ENCODE measurements at regions not wholly inside any gene's neighbourhood (a gene's known extent, or its start where the extent isn't known, plus 50 kb on each side); places are given as distances from the start of the nearest gene placed in this dataset.

DNA sequence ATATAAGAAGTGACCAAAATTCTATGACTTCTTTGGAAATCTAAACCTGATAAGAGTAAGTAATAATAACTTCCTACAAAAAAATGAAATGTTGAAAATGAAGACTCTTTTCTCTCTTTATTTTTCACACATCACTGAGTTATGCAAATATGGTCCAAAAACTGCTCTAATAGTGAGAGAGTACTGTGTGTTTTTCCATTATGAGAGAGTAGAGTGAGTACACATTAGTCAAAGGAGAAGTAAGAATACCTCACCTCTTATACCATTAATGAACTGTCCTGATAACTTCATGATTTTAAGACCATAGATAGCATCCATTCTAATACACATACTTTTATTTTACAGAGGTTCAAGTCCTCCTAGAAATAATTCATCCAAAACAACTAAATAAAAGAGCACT lies 1310.2 kb downstream of the SI start:
- Histone ChIP-seq H3K4me2 (ENCODE audit: low read length, poor library complexity, severe bottlenecking) (no peak overlapping the region), H3K36me3 (ENCODE audit: control insufficient read depth in 1 of 2, insufficient read depth in 2 of 2, low read depth in 1 of 2, low read length in 2 of 2) (no peaks in the 10 kb centered on the region), H4K91ac (ENCODE audit: low read length) (no peak overlapping the region), H3K27me3 (ENCODE audit: control insufficient read depth in 1 of 2, insufficient read depth in 1 of 2, low read length in 2 of 2) (no peaks in the 10 kb centered on the region), H3K27ac (ENCODE audit: low read length, poor library complexity, severe bottlenecking) (no peak overlapping the region), H3K18ac (ENCODE audit: low read depth in 1 of 2, low read length in 2 of 2) (no peak overlapping the region), H3K9me3 (ENCODE audit: control insufficient read depth, low read length) (peaks cover 6% of the 10 kb centered on the region), H2BK15ac (ENCODE audit: low read depth, poor library complexity, severe bottlenecking) (no peak overlapping the region), H3K4me3 (ENCODE audit: insufficient read depth in 1 of 2, low read depth in 1 of 2, low read length in 2 of 2) (no peak overlapping the region), H3K4ac (ENCODE audit: low read depth in 1 of 2, low read length in 2 of 2) (no peak overlapping the region), H3K23ac (ENCODE audit: low read length in 2 of 2) (no peak overlapping the region), H3K4me1 (ENCODE audit: control insufficient read depth, insufficient read depth, low read depth, low read length) (no peaks in the 10 kb centered on the region), H3K9ac (ENCODE audit: low read length) (no peak overlapping the region), H2AK5ac (ENCODE audit: low read length, severe bottlenecking) (no peak overlapping the region), H3K79me1 (replicated peaks; ENCODE audit: low read length, poor library complexity, severe bottlenecking) (no peaks in the 10 kb centered on the region), H2BK12ac (ENCODE audit: low read length in 2 of 2) (no peak overlapping the region), H2BK5ac (ENCODE audit: low read depth, low read length, poor library complexity, severe bottlenecking) (no peak overlapping the region), H4K8ac (ENCODE audit: low read length) (no peak overlapping the region), H2BK120ac (ENCODE audit: low read depth, low read length) (no peak overlapping the region), H2AFZ (ENCODE audit: low read depth, low read length) (no peak overlapping the region), H3K14ac (ENCODE audit: low read length in 2 of 2) (no peak overlapping the region)
- no peak for DNase-seq

DNA sequence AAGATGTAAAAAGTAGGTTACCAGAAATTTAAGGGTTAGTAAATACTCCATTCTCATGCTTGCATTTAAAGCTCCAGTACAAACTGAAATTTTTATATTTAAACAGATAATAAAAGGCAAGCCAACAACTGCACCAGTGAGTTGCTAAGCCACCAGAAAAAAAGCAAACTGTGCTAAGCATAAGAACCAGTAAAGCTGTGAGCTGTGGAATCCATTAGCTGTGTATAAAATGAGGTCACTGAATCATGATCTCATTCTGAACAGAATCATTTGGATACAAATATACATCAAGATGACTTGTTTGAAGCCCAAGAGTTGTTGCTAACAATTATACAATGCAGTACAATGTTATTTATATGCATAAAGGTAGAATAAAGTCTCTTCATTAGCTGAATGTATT lies 1312.2 kb downstream of the SI start:
- H3K27ac ChIP-seq (ENCODE audit: low read length, poor library complexity, severe bottlenecking), result no peak overlapping the region
- no peaks in the 10 kb centered on the region for H3K4me1 ChIP-seq (ENCODE audit: control insufficient read depth, insufficient read depth, low read depth, low read length)
- H2AFZ ChIP-seq (ENCODE audit: low read depth, low read length), result no peak overlapping the region
- no peaks in the 10 kb centered on the region for H3K79me1 ChIP-seq (replicated peaks; ENCODE audit: low read length, poor library complexity, severe bottlenecking)
- H2BK12ac ChIP-seq (ENCODE audit: low read length in 2 of 2), result no peak overlapping the region
- no peaks in the 10 kb centered on the region for H3K36me3 ChIP-seq (ENCODE audit: control insufficient read depth in 1 of 2, insufficient read depth in 2 of 2, low read depth in 1 of 2, low read length in 2 of 2)
- H3K27me3 ChIP-seq (ENCODE audit: control insufficient read depth in 1 of 2, insufficient read depth in 1 of 2, low read length in 2 of 2), result no peaks in the 10 kb centered on the region
- H3K18ac ChIP-seq (ENCODE audit: low read depth in 1 of 2, low read length in 2 of 2), result no peak overlapping the region
- no peak overlapping the region for H3K9ac ChIP-seq (ENCODE audit: low read length)
- no peak overlapping the region for H3K4ac ChIP-seq (ENCODE audit: low read depth in 1 of 2, low read length in 2 of 2)
- H3K23ac ChIP-seq (ENCODE audit: low read length in 2 of 2), result no peak overlapping the region
- no peak overlapping the region for H3K4me2 ChIP-seq (ENCODE audit: low read length, poor library complexity, severe bottlenecking)
- H2AK5ac ChIP-seq (ENCODE audit: low read length, severe bottlenecking), result no peak overlapping the region
- no peak overlapping the region for H3K4me3 ChIP-seq (ENCODE audit: insufficient read depth in 1 of 2, low read depth in 1 of 2, low read length in 2 of 2)
- no peak overlapping the region for H4K91ac ChIP-seq (ENCODE audit: low read length)
- no peak overlapping the region for H4K8ac ChIP-seq (ENCODE audit: low read length)
- H3K14ac ChIP-seq (ENCODE audit: low read length in 2 of 2), result no peak overlapping the region
- H2BK15ac ChIP-seq (ENCODE audit: low read depth, poor library complexity, severe bottlenecking), result no peak overlapping the region
- no peak overlapping the region for H2BK120ac ChIP-seq (ENCODE audit: low read depth, low read length)
- DNase-seq, result no peak
- no peak overlapping the region for H2BK5ac ChIP-seq (ENCODE audit: low read depth, low read length, poor library complexity, severe bottlenecking)
- H3K9me3 ChIP-seq (ENCODE audit: control insufficient read depth, low read length), result peaks cover 5% of the 10 kb centered on the region

DNA sequence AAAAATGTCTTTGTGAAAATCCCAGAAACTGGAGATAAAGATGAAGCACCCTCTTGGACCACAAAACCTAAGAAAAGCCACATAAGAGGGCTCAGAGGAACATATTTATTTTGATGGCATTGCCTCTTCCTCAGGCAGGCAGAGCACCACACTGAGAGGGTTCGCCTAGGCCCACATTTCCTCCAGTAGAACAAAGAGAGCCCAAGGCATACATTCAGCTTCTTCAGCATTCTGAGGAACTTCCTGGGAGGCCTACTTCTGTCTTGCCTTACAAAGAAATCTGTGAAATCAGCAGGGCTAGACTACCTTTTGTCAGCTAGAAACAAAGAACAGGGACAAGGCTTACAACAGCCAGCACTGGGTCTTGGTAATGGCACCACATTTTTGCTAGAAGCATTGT lies 1325.3 kb downstream of the SI start:
- Histone ChIP-seq H3K27ac (ENCODE audit: low read length, poor library complexity, severe bottlenecking) (no peak overlapping the region), H2BK12ac (ENCODE audit: low read length in 2 of 2) (no peak overlapping the region), H3K4me1 (ENCODE audit: control insufficient read depth, insufficient read depth, low read depth, low read length) (no peaks in the 10 kb centered on the region), H3K4ac (ENCODE audit: low read depth in 1 of 2, low read length in 2 of 2) (no peak overlapping the region), H2BK120ac (ENCODE audit: low read depth, low read length) (no peak overlapping the region), H2BK5ac (ENCODE audit: low read depth, low read length, poor library complexity, severe bottlenecking) (no peak overlapping the region), H2BK15ac (ENCODE audit: low read depth, poor library complexity, severe bottlenecking) (no peak overlapping the region), H3K23ac (ENCODE audit: low read length in 2 of 2) (no peak overlapping the region), H4K91ac (ENCODE audit: low read length) (no peak overlapping the region), H3K14ac (ENCODE audit: low read length in 2 of 2) (no peak overlapping the region), H3K4me2 (ENCODE audit: low read length, poor library complexity, severe bottlenecking) (no peak overlapping the region), H3K18ac (ENCODE audit: low read depth in 1 of 2, low read length in 2 of 2) (no peak overlapping the region), H3K79me1 (replicated peaks; ENCODE audit: low read length, poor library complexity, severe bottlenecking) (no peaks in the 10 kb centered on the region), H2AK5ac (ENCODE audit: low read length, severe bottlenecking) (no peak overlapping the region), H3K9me3 (ENCODE audit: control insufficient read depth, low read length) (peaks cover 33% of the 10 kb centered on the region), H3K36me3 (ENCODE audit: control insufficient read depth in 1 of 2, insufficient read depth in 2 of 2, low read depth in 1 of 2, low read length in 2 of 2) (no peaks in the 10 kb centered on the region), H2AFZ (ENCODE audit: low read depth, low read length) (no peak overlapping the region), H4K8ac (ENCODE audit: low read length) (no peak overlapping the region), H3K4me3 (ENCODE audit: insufficient read depth in 1 of 2, low read depth in 1 of 2, low read length in 2 of 2) (no peak overlapping the region), H3K9ac (ENCODE audit: low read length) (no peak overlapping the region), H3K27me3 (ENCODE audit: control insufficient read depth in 1 of 2, insufficient read depth in 1 of 2, low read length in 2 of 2) (no peaks in the 10 kb centered on the region)
- WGBS, result 100% methylated on average over 1 of the region's 1 CpG
- no peak for DNase-seq

DNA sequence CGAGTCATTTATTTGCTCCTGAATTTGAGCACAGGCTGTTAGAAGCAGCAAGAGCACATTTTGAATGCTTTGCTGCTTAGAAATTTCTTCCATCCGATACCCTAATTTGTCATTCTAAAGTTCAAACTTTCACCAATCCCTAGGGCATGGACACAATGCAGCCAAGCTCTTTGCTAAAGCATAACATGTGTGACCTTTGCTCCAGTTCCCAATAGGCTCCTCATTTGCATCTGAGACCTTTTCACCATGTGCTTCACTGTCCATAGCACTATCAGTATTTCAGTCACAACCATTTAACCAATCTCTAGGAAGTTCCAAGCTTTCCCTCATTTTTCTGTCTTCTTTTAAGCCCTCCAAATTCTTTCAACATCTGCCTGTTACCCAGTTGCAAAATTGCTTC lies 1333.1 kb downstream of the SI start:
- Histone ChIP-seq H3K23ac (ENCODE audit: low read length in 2 of 2) (no peak overlapping the region), H3K27ac (ENCODE audit: low read length, poor library complexity, severe bottlenecking) (no peak overlapping the region), H3K14ac (ENCODE audit: low read length in 2 of 2) (no peak overlapping the region), H2BK15ac (ENCODE audit: low read depth, poor library complexity, severe bottlenecking) (no peak overlapping the region), H4K91ac (ENCODE audit: low read length) (no peak overlapping the region), H3K4me2 (ENCODE audit: low read length, poor library complexity, severe bottlenecking) (no peak overlapping the region), H2BK12ac (ENCODE audit: low read length in 2 of 2) (no peak overlapping the region), H3K4me1 (ENCODE audit: control insufficient read depth, insufficient read depth, low read depth, low read length) (no peaks in the 10 kb centered on the region), H2AK5ac (ENCODE audit: low read length, severe bottlenecking) (no peak overlapping the region), H2BK120ac (ENCODE audit: low read depth, low read length) (no peak overlapping the region), H2BK5ac (ENCODE audit: low read depth, low read length, poor library complexity, severe bottlenecking) (no peak overlapping the region), H3K4ac (ENCODE audit: low read depth in 1 of 2, low read length in 2 of 2) (no peak overlapping the region), H3K27me3 (ENCODE audit: control insufficient read depth in 1 of 2, insufficient read depth in 1 of 2, low read length in 2 of 2) (no peaks in the 10 kb centered on the region), H3K79me1 (replicated peaks; ENCODE audit: low read length, poor library complexity, severe bottlenecking) (no peaks in the 10 kb centered on the region), H3K18ac (ENCODE audit: low read depth in 1 of 2, low read length in 2 of 2) (no peak overlapping the region), H2AFZ (ENCODE audit: low read depth, low read length) (no peak overlapping the region), H3K9ac (ENCODE audit: low read length) (no peak overlapping the region), H3K9me3 (ENCODE audit: control insufficient read depth, low read length) (peaks cover 20% of the 10 kb centered on the region), H4K8ac (ENCODE audit: low read length) (no peak overlapping the region), H3K36me3 (ENCODE audit: control insufficient read depth in 1 of 2, insufficient read depth in 2 of 2, low read depth in 1 of 2, low read length in 2 of 2) (no peaks in the 10 kb centered on the region), H3K4me3 (ENCODE audit: insufficient read depth in 1 of 2, low read depth in 1 of 2, low read length in 2 of 2) (no peak overlapping the region)
- no peak for DNase-seq
- WGBS, result 53% methylated on average over 2 of the region's 2 CpGs

Data from mesenchymal stem cell (in vitro differentiated cells and primary cell).